Gastroesophageal sphincter (tissue), 4 donors: ENCODE measurements at regions not wholly inside any gene's neighbourhood (a gene's known extent, or its start where the extent isn't known, plus 50 kb on each side); places are given as distances from the start of the nearest gene placed in this dataset.

Experiments used
- ATAC-seq: fragments of 150-250 bp; one replicate; pipeline ENCODE4 v1.9.1; 2016; ENCODE audit warnings: mild to moderate bottlenecking, moderate library complexity
- H3K27ac ChIP-seq, 4 donors: fragments of 200-600 bp; sonication (generic) in 3 of 4; 1 replicate in 3 of 4; 2 replicates in 1 of 4; pipeline ENCODE4 v1.5.1; 2016 to 2019
- H3K27me3 ChIP-seq: fragments of 200-600 bp; sonication (generic); one replicate; pipeline ENCODE4 v1.5.1; 2019
- H3K36me3 ChIP-seq, 2 donors: fragments of 200-600 bp; sonication (generic); one replicate each; pipeline ENCODE4 v1.5.1; 2019; ENCODE audit warnings: control low read depth in 1 of 2
- H3K4me1 ChIP-seq, 3 donors: fragments of 200-600 bp; sonication (generic); 1 replicate in 2 of 3; 2 replicates in 1 of 3; pipeline ENCODE4 v1.5.1; 2016 to 2019; ENCODE audit warnings: control low read depth in 2 of 3
- H3K4me3 ChIP-seq, 2 donors: fragments of 200-600 bp; sonication (generic); one replicate each; pipeline ENCODE4 v1.5.1; 2019; ENCODE audit warnings: mild to moderate bottlenecking in 1 of 2, moderate library complexity in 1 of 2
- H3K9me3 ChIP-seq, 3 donors: fragments of 200-600 bp; sonication (generic); one replicate each; pipeline ENCODE4 v1.5.1; 2017 to 2019; ENCODE audit warnings: control low read depth in 2 of 3
- EP300 ChIP-seq: sonication (generic); formaldehyde crosslinking; IDR thresholded peaks from one replicate; pipeline ENCODE4 v1.6.1; 2017; ENCODE audit warnings: antibody characterized with exemption, mild to moderate bottlenecking
- POLR2A ChIP-seq, 2 donors: fragments of 450-650 bp; IDR thresholded peaks; one replicate each; pipeline ENCODE4 v1.6.1; 2017; ENCODE audit warnings: antibody characterized with exemption in 2 of 2, mild to moderate bottlenecking in 2 of 2, moderate library complexity in 1 of 2
- POLR2AphosphoS5 ChIP-seq: sonication (generic); formaldehyde crosslinking; IDR thresholded peaks from one replicate; pipeline ENCODE4 v1.6.1; 2017; ENCODE audit warnings: antibody characterized with exemption
- WGBS, 2 donors: methylation state at CpG; one replicate each; pipeline ENCODE4 v1.1.5; 2018; ENCODE audit warnings: low coverage in 1 of 2; 5-methylcytosine and 5-hydroxymethylcytosine counted together
- TF ChIP-seq, protein P1 (sequence below), 4 experiments: fragments of 200-600 bp in 2 of 4; fragments of 450-650 bp in 2 of 4; sonication (generic) in 1 of 4; IDR thresholded peaks; one replicate each; pipeline ENCODE4 v1.5.1; 2017 to 2019; ENCODE audit warnings: antibody characterized with exemption in 4 of 4, mild to moderate bottlenecking in 2 of 4, moderate library complexity in 2 of 4

DNA sequence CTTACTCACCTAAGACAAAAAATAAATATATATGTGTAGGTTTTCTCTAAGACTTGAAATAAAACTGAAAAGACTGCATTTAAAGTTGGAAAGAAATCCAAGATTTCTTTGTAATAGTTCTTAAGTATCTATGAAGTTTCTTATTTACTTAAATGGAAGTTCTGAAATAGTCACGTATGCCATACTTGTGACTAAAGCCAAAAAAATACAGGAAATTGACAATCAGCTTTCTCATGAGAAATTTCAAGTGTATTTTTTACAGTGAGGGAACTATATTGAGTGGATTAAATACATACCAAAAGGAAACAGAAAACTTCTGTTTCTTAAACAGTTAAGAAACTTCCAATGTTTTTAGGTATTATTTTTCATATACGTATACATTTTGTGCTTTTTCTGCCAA lies 188.1 kb downstream of the DPY19L2 start:
- ATAC-seq: no peak
- Histone ChIP-seq H3K27me3 (no peaks in the 10 kb centered on the region), H3K36me3 (no peaks in the 10 kb centered on the region), H3K27ac (no peak overlapping the region), H3K9me3 (no peaks in the 10 kb centered on the region), H3K4me3 (no peak overlapping the region), H3K4me1 (no peaks in the 10 kb centered on the region)
- WGBS, 2 donors: 24 to 49% methylated on average over 2 of the region's 2 CpGs
- no peak for TF ChIP-seq EP300

DNA sequence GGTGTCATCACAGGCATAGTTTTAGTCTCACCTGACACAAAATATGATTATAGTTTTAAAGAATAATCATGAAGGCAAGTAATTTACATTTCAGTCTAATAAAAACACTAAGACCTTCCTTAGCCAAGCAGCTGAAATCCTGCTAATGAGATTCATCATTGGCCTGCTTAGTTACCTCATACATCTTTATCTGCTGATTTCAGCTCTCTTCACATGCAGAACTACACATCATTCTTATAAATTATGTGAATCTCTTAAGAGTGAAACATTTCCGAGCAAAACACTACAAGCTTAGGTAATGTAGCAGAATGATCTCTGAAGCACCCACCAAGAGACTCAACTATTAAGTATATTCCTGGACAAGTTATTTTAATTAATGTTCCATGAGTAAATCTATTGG lies 198.1 kb downstream of the DPY19L2 start:
- Histone ChIP-seq H3K27ac (no peak overlapping the region), H3K9me3 (peaks cover 0 to 5% (median 0%) of the 10 kb centered on the region in 3 donors), H3K27me3 (no peaks in the 10 kb centered on the region), H3K4me1 (no peaks in the 10 kb centered on the region), H3K4me3 (no peak overlapping the region), H3K36me3 (no peaks in the 10 kb centered on the region)
- 73 to 75% methylated on average over 1 of the region's 1 CpG for WGBS, 2 donors
- ATAC-seq: no peak
- TF ChIP-seq, protein P1, sequence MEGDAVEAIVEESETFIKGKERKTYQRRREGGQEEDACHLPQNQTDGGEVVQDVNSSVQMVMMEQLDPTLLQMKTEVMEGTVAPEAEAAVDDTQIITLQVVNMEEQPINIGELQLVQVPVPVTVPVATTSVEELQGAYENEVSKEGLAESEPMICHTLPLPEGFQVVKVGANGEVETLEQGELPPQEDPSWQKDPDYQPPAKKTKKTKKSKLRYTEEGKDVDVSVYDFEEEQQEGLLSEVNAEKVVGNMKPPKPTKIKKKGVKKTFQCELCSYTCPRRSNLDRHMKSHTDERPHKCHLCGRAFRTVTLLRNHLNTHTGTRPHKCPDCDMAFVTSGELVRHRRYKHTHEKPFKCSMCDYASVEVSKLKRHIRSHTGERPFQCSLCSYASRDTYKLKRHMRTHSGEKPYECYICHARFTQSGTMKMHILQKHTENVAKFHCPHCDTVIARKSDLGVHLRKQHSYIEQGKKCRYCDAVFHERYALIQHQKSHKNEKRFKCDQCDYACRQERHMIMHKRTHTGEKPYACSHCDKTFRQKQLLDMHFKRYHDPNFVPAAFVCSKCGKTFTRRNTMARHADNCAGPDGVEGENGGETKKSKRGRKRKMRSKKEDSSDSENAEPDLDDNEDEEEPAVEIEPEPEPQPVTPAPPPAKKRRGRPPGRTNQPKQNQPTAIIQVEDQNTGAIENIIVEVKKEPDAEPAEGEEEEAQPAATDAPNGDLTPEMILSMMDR (IDR thresholded peaks at IDR 0.05): no peak
- no peak for TF ChIP-seq EP300
- TF ChIP-seq POLR2AphosphoS5: no peak
- TF ChIP-seq POLR2A (IDR thresholded peaks at IDR 0.05): no peak

- Histone ChIP-seq H3K36me3 (no peaks in the 10 kb centered on the region), H3K27ac (no peak overlapping the region), H3K27me3 (no peaks in the 10 kb centered on the region), H3K9me3 (peaks cover 0 to 10% (median 0%) of the 10 kb centered on the region in 3 donors), H3K4me3 (no peak overlapping the region), H3K4me1 (no peaks in the 10 kb centered on the region)
- TF ChIP-seq, protein P1 (IDR thresholded peaks at IDR 0.05): no peak
- no peak for TF ChIP-seq EP300
- no peak for TF ChIP-seq POLR2AphosphoS5
- TF ChIP-seq POLR2A (IDR thresholded peaks at IDR 0.05): no peak
- WGBS, 2 donors: 56 to 65% methylated on average over 3 to 4 of the region's 4 CpGs
- ATAC-seq: no peak
These were observed 200.3 kb downstream of the DPY19L2 start for GRCh38 chr12:63467951-63468350.

DNA sequence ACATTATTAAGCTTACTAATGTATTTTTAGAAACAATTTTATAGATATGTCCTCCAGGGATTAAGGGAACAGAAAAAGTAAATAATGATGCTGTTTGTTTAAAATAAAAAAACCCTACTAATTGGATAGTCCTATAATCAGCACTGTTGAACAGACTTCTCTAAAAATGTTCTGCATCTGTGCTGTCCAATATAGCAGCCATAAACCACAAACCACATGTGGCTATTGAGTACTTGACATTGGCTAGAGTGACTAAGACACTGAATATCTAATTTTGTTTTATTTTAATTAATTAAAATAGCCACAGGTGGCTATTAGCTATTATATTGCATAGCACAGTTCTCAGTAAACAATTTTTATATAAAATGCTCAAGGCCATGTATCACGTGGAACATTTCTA lies 210.4 kb downstream of the DPY19L2 start:
- Histone ChIP-seq H3K9me3 (peaks cover 0 to 10% (median 0%) of the 10 kb centered on the region in 3 donors), H3K4me3 (no peak overlapping the region), H3K27ac (no peak overlapping the region), H3K27me3 (no peaks in the 10 kb centered on the region), H3K36me3 (no peaks in the 10 kb centered on the region), H3K4me1 (no peaks in the 10 kb centered on the region)
- TF ChIP-seq EP300: no peak
- no peak for TF ChIP-seq POLR2AphosphoS5
- TF ChIP-seq POLR2A (IDR thresholded peaks at IDR 0.05): no peak
- TF ChIP-seq, protein P1 (IDR thresholded peaks at IDR 0.05): no peak
- ATAC-seq: no peak
- WGBS, 2 donors: 60 to 69% methylated on average over 1 of the region's 1 CpG

- no peak overlapping the region for H3K27ac ChIP-seq
- TF ChIP-seq POLR2A (IDR thresholded peaks at IDR 0.05) (no peak), POLR2AphosphoS5 (no peak), EP300 (no peak)
- TF ChIP-seq, protein P1 (IDR thresholded peaks at IDR 0.05): no peak
- H3K9me3 ChIP-seq: peaks cover 0 to 8% (median 0%) of the 10 kb centered on the region in 3 donors
- H3K27me3 ChIP-seq: no peaks in the 10 kb centered on the region
- H3K36me3 ChIP-seq: no peaks in the 10 kb centered on the region
- no peaks in the 10 kb centered on the region for H3K4me1 ChIP-seq
- ATAC-seq: no peak
- H3K4me3 ChIP-seq: no peak overlapping the region
These were observed 210.9 kb downstream of the DPY19L2 start for GRCh38 chr12:63457428-63457827.
